ENCODE measurements at regions not wholly inside any gene's neighbourhood (a gene's known extent, or its start where the extent isn't known, plus 50 kb on each side); places are given as distances from the start of the nearest gene placed in this dataset.

- H2BK15ac ChIP-seq (ENCODE audit: low read depth, low read length), result no peak overlapping the region
- POLR2A ChIA-PET (ENCODE audit: unreplicated experiment), result no interaction called here
These were observed 54.9 kb upstream of the CA10 start for GRCh38 chr17:52213451-52213850.

More at GRCh38 chr17:52213451-52213850, 54.9 kb upstream of the CA10 start:
- Histone ChIP-seq H4K91ac (ENCODE audit: insufficient read depth, low read depth, low read length) (no peak overlapping the region), H3K4me3 (ENCODE audit: insufficient read depth, low read depth, low read length) (no peak overlapping the region), H3K27me3 (ENCODE audit: control insufficient read depth, insufficient read depth, low read length) (no peaks in the 10 kb centered on the region), H3K79me1 (ENCODE audit: low read depth in 1 of 2, low read length in 2 of 2) (no peaks in the 10 kb centered on the region), H3K36me3 (ENCODE audit: control insufficient read depth, insufficient read depth, low read length) (no peaks in the 10 kb centered on the region), H2BK5ac (ENCODE audit: low read depth, low read length, poor library complexity, severe bottlenecking) (no peak overlapping the region), H3K56ac (ENCODE audit: extremely low read depth, insufficient read depth, low read length) (no peak overlapping the region), H2BK20ac (ENCODE audit: low read depth, low read length) (no peak overlapping the region), H3K4me2 (ENCODE audit: low read depth, low read length) (no peak overlapping the region), H4K20me1 (ENCODE audit: insufficient read depth, low read length) (no peaks in the 10 kb centered on the region), H2AFZ (replicated peaks; ENCODE audit: low read length, poor library complexity) (no peak overlapping the region), H2AK9ac (replicated peaks; ENCODE audit: low read depth, low read length, poor library complexity) (no peak overlapping the region), H3K14ac (replicated peaks; ENCODE audit: low read depth, low read length) (no peak overlapping the region), H3K27ac (ENCODE audit: insufficient read depth, low read length) (no peak overlapping the region), H2AK5ac (ENCODE audit: low read depth, low read length) (no peak overlapping the region), H3K18ac (ENCODE audit: low read depth, low read length) (no peak overlapping the region), H4K5ac (ENCODE audit: low read depth, low read length) (no peak overlapping the region), H3K4ac (ENCODE audit: low read depth, low read length) (no peak overlapping the region), H4K8ac (ENCODE audit: low read depth in 2 of 2, low read length in 2 of 2) (no peak overlapping the region), H3K9me1 (ENCODE audit: insufficient read depth, low read length) (no peaks in the 10 kb centered on the region), H3K9ac (ENCODE audit: low read depth, low read length) (no peak overlapping the region), H3K4me1 (ENCODE audit: control insufficient read depth, insufficient read depth, low read length) (no peaks in the 10 kb centered on the region), H3K23ac (ENCODE audit: low read depth, low read length) (no peak overlapping the region), H2BK120ac (ENCODE audit: low read depth, low read length) (no peak overlapping the region), H3K9me3 (ENCODE audit: control insufficient read depth, insufficient read depth, low read length) (peaks cover 2% of the 10 kb centered on the region; the same call in 1 of the 2 replicates)
- no peak for ATAC-seq (ENCODE audit: low read depth)
- in situ Hi-C loops (cut with MboI; ENCODE audit: low sequenced_read_pairs), result no loop called here
- BruUV-seq (replicated peaks), result no TSS peak
- intact Hi-C loops (cut with micrococcal nuclease), result no loop called here
- DNase-seq, result no peak
- CTCF ChIA-PET, result no interaction called here
- WGBS, 2 experiments (ENCODE audit: extremely low coverage in 2 of 2, insufficient read length in 1 of 2), result no CpG with 5 or more reads among the region's 3 CpGs
- no peak for TF ChIP-seq CHD1 (IDR thresholded peaks at IDR 0.05; ENCODE audit: low read depth, low read length)
- TF ChIP-seq BHLHE40 (IDR thresholded peaks at IDR 0.05; ENCODE audit: low read depth, low read length), result no peak
- no peak for TF ChIP-seq RCOR1 (IDR thresholded peaks at IDR 0.05; ENCODE audit: insufficient replicate concordance, low read length)
- no peak for TF ChIP-seq NFE2L2 (IDR thresholded peaks at IDR 0.05; ENCODE audit: low read depth, low read length)
- dilution Hi-C loops (cut with HindIII; ENCODE audit: low sequenced_read_pairs, unreplicated experiment), result no loop called here

Measured in IMR-90 (cell line).